Keratinocyte (primary cell): ENCODE measurements at regions not wholly inside any gene's neighbourhood (a gene's known extent, or its start where the extent isn't known, plus 50 kb on each side); places are given as distances from the start of the nearest gene placed in this dataset.

ENCODE experiments used
- DNase-seq: peaks from one replicate; pipeline ENCODE4 v3.0.0-alpha.2; 2011; ENCODE audit warnings: low read depth, missing footprints, low spot score
- FAIRE-seq: peaks from 2 replicates; lab custom pipeline; 2011; peaks lifted over from hg19 to GRCh38; lab: Jason Lieb, UNC
- H2AFZ ChIP-seq: 2 replicates; pipeline ENCODE4 v1.6.0; 2012; ENCODE audit warnings: low read length, control low read depth, inconsistent platforms; ENCODE audit not compliant: control insufficient read depth
- H3K27ac ChIP-seq: 2 replicates; pipeline ENCODE4 v1.5.1; 2011; ENCODE audit warnings: low read length; ENCODE audit not compliant: control insufficient read depth, insufficient read depth
- H3K27me3 ChIP-seq: 3 replicates; pipeline ENCODE4 v1.6.0; 2011; ENCODE audit warnings: low read length; ENCODE audit not compliant: control insufficient read depth, insufficient read depth; ENCODE audit errors: extremely low read depth
- H3K36me3 ChIP-seq, 2 experiments: 2 replicates in 1 of 2; 3 replicates in 1 of 2; pipeline ENCODE4 v1.5.1; 2011; ENCODE audit warnings: low read length in 2 of 2, mild to moderate bottlenecking in 1 of 2; ENCODE audit not compliant: control insufficient read depth in 2 of 2, insufficient read depth in 2 of 2; ENCODE audit errors: extremely low read depth in 1 of 2
- H3K4me1 ChIP-seq: 3 replicates; pipeline ENCODE4 v1.5.1; 2011; ENCODE audit warnings: low read length; ENCODE audit not compliant: control insufficient read depth, insufficient read depth; ENCODE audit errors: extremely low read depth
- H3K4me2 ChIP-seq: 3 replicates; pipeline ENCODE4 v1.6.0; 2011; ENCODE audit warnings: low read depth, low read length; ENCODE audit not compliant: control insufficient read depth, insufficient read depth; ENCODE audit errors: extremely low read depth
- H3K4me3 ChIP-seq, 3 experiments: fragments of 200-600 bp in 1 of 3; sonication (generic) in 1 of 3; 2 replicates in 2 of 3; 3 replicates in 1 of 3; pipeline ENCODE4 v1.5.1; 2011 to 2016; ENCODE audit warnings: low read length in 3 of 3, mild to moderate bottlenecking in 3 of 3, control low read depth in 2 of 3, inconsistent platforms in 1 of 3, low read depth in 1 of 3, mixed read lengths in 1 of 3, mixed run types in 1 of 3, moderate library complexity in 1 of 3; ENCODE audit not compliant: control insufficient read depth in 2 of 3, insufficient read depth in 2 of 3; ENCODE audit errors: extremely low read depth in 1 of 3
- H3K79me2 ChIP-seq: 2 replicates; pipeline ENCODE4 v1.6.0; 2012; ENCODE audit warnings: low read length; ENCODE audit not compliant: control insufficient read depth, insufficient read depth
- H3K9ac ChIP-seq: 3 replicates; pipeline ENCODE4 v1.6.0; 2011; ENCODE audit warnings: low read length; ENCODE audit not compliant: control insufficient read depth, insufficient read depth; ENCODE audit errors: extremely low read depth
- H3K9me1 ChIP-seq: 3 replicates; pipeline ENCODE4 v1.6.0; 2011; ENCODE audit warnings: low read length; ENCODE audit not compliant: control insufficient read depth, insufficient read depth; ENCODE audit errors: extremely low read depth
- H3K9me3 ChIP-seq: 2 replicates; pipeline ENCODE4 v1.5.1; 2012; ENCODE audit warnings: low read depth, low read length; ENCODE audit not compliant: control insufficient read depth
- H4K20me1 ChIP-seq: 3 replicates; pipeline ENCODE4 v1.6.0; 2011; ENCODE audit warnings: low read length; ENCODE audit not compliant: control insufficient read depth, insufficient read depth; ENCODE audit errors: extremely low read depth
- CTCF ChIP-seq, 3 experiments: IDR thresholded peaks in 1 of 3; conservative IDR thresholded peaks in 1 of 3; optimal IDR thresholded peaks in 1 of 3; 2 replicates in 2 of 3; 3 replicates in 1 of 3; pipeline versions ENCODE3 to v1.5.1; 2011; ENCODE audit warnings: low read length in 3 of 3, mild to moderate bottlenecking in 3 of 3, moderate library complexity in 2 of 3, control low read depth in 1 of 3, inconsistent platforms in 1 of 3; ENCODE audit not compliant: insufficient read depth in 2 of 3; ENCODE audit errors: extremely low read depth in 1 of 3
- EZH2 ChIP-seq: IDR thresholded peaks from one replicate; pipeline ENCODE4 v1.6.1; 2012; ENCODE audit warnings: inconsistent platforms, mild to moderate bottlenecking, low read length, moderate library complexity
- dilution Hi-C: fragments of 300-500 bp; cut with MboI; formaldehyde crosslinking; loops from one replicate; pipeline ENCODE4 v1.7.0; 2020; ENCODE audit warnings: low sequenced_read_pairs; ENCODE audit not compliant: extremely low pct_ligation_motif_present

GRCh38 chr3:117405359-117405758 is 695.8 kb downstream of the TUSC7 start:
- H3K27ac ChIP-seq, result no peak overlapping the region
- no peaks in the 10 kb centered on the region for H3K4me1 ChIP-seq
- no peaks in the 10 kb centered on the region for H3K36me3 ChIP-seq
- dilution Hi-C loops, result no loop called here
- TF ChIP-seq CTCF (optimal IDR thresholded peaks at IDR 0.05 in 1 of 3, IDR thresholded peaks at IDR 0.05 in 1 of 3, conservative IDR thresholded peaks at IDR 0.05 in 1 of 3; ENCODE audit: extremely low read depth in 1 of 3, insufficient read depth in 2 of 3, low read length in 3 of 3) (no peak), EZH2 (no peak)
- H3K4me3 ChIP-seq, result no peak overlapping the region
- FAIRE-seq, result no peak
- no peak overlapping the region for H3K4me2 ChIP-seq
- H4K20me1 ChIP-seq, result no peaks in the 10 kb centered on the region
- H3K9me1 ChIP-seq, result no peaks in the 10 kb centered on the region
- no peaks in the 10 kb centered on the region for H3K79me2 ChIP-seq
- no peak for DNase-seq
- H3K9me3 ChIP-seq, result no peaks in the 10 kb centered on the region
- no peak overlapping the region for H3K9ac ChIP-seq
- H2AFZ ChIP-seq, result no peak overlapping the region
- H3K27me3 ChIP-seq, result no peaks in the 10 kb centered on the region

GRCh38 chr3:117407317-117407716 is 697.7 kb downstream of the TUSC7 start:
- no peak overlapping the region for H3K9ac ChIP-seq
- no peak for TF ChIP-seq EZH2
- TF ChIP-seq CTCF (optimal IDR thresholded peaks at IDR 0.05 in 1 of 3, IDR thresholded peaks at IDR 0.05 in 1 of 3, conservative IDR thresholded peaks at IDR 0.05 in 1 of 3; ENCODE audit: extremely low read depth in 1 of 3, insufficient read depth in 2 of 3, low read length in 3 of 3), result peak in 2 of 3 experiments; percentile 21 to 41
- H3K27ac ChIP-seq, result no peak overlapping the region
- H3K79me2 ChIP-seq, result no peaks in the 10 kb centered on the region
- dilution Hi-C loops, result no loop called here
- no peak overlapping the region for H3K4me3 ChIP-seq
- H2AFZ ChIP-seq, result no peak overlapping the region
- H3K4me2 ChIP-seq, result no peak overlapping the region
- no peaks in the 10 kb centered on the region for H3K4me1 ChIP-seq
- no peaks in the 10 kb centered on the region for H3K27me3 ChIP-seq
- no peaks in the 10 kb centered on the region for H3K36me3 ChIP-seq
- no peaks in the 10 kb centered on the region for H3K9me3 ChIP-seq
- DNase-seq (no peak), FAIRE-seq (no peak)
- no peaks in the 10 kb centered on the region for H3K9me1 ChIP-seq
- no peaks in the 10 kb centered on the region for H4K20me1 ChIP-seq
